PC-3 (cell line): ENCODE measurements at regions not wholly inside any gene's neighbourhood (a gene's known extent, or its start where the extent isn't known, plus 50 kb on each side); places are given as distances from the start of the nearest gene placed in this dataset.

Experiments
- ATAC-seq: fragments of 200-7000 bp; cut with Tn5 transposase; 2 replicates; pipeline ENCODE4 v1.9.1; 2020; ENCODE audit warnings: mild to moderate bottlenecking, moderate library complexity
- BruUV-seq: library from RNA; stranded (reverse); fragments of 400-500 nt; replicated peaks from 2 replicates; lab custom pipeline; 2021; lab: Mats Ljungman, UMichigan
- CTCF ChIA-PET: fragments of 300-600 bp; sonication (Branson Sonifier 250); formaldehyde crosslinking; loops from one replicate; lab custom pipeline; 2022; ENCODE audit warnings: antibody characterized with exemption; lab: Charles Lee
- POLR2A ChIA-PET: fragments of 300-600 bp; sonication (Branson Sonifier 250); formaldehyde crosslinking; loops from one replicate; lab custom pipeline; 2022; ENCODE audit warnings: antibody characterized with exemption; ENCODE audit not compliant: unreplicated experiment; lab: Charles Lee
- DNase-seq: peaks from one replicate; pipeline ENCODE4 v3.0.0-alpha.2; 2015
- H2AFZ ChIP-seq: fragments of 300-600 bp; sonication (generic); 2 replicates; pipeline ENCODE4 v1.6.0; 2016; ENCODE audit warnings: antibody characterized with exemption, low read length
- H3F3A ChIP-seq: fragments of 300-600 bp; sonication (generic); one replicate; pipeline ENCODE4 v1.6.0; 2017; ENCODE audit warnings: antibody characterized with exemption, low read length, control low read depth, mild to moderate bottlenecking; ENCODE audit not compliant: unreplicated experiment
- H3K27ac ChIP-seq: fragments of 300-600 bp; sonication (generic); 2 replicates; pipeline ENCODE4 v1.5.1; 2016; ENCODE audit warnings: mild to moderate bottlenecking, low read length
- H3K27me3 ChIP-seq: fragments of 300-600 bp; sonication (generic); 2 replicates; pipeline ENCODE4 v1.6.1; 2016; ENCODE audit warnings: low read length, mixed read lengths
- H3K36me3 ChIP-seq: fragments of 300-600 bp; sonication (generic); 2 replicates; pipeline ENCODE4 v1.6.1; 2016; ENCODE audit warnings: low read depth, mixed run types, low read length, mixed read lengths
- H3K4me1 ChIP-seq: fragments of 300-600 bp; sonication (generic); 2 replicates; pipeline ENCODE4 v1.5.1; 2016; ENCODE audit warnings: low read length; ENCODE audit not compliant: insufficient read depth
- H3K4me2 ChIP-seq: fragments of 300-600 bp; sonication (generic); 2 replicates; pipeline ENCODE4 v1.6.0; 2016; ENCODE audit warnings: low read length
- H3K4me3 ChIP-seq: fragments of 300-600 bp; sonication (generic); 2 replicates; pipeline ENCODE4 v1.5.1; 2016; ENCODE audit warnings: mild to moderate bottlenecking, low read length, mixed read lengths
- H3K79me2 ChIP-seq: fragments of 300-600 bp; sonication (generic); 2 replicates; pipeline ENCODE4 v1.6.1; 2017; ENCODE audit warnings: low read length, mixed read lengths
- H3K9ac ChIP-seq: fragments of 300-600 bp; sonication (generic); 2 replicates; pipeline ENCODE4 v1.6.0; 2016; ENCODE audit warnings: mild to moderate bottlenecking, low read length
- H3K9me2 ChIP-seq: fragments of 300-600 bp; sonication (generic); replicated peaks from 2 replicates; pipeline ENCODE4 v1.6.1; 2016; ENCODE audit warnings: mixed run types, low read length, mixed read lengths
- H3K9me3 ChIP-seq: fragments of 300-600 bp; sonication (generic); 2 replicates; pipeline ENCODE4 v1.6.1; 2016; ENCODE audit warnings: low read length, mixed read lengths
- H4K20me1 ChIP-seq: fragments of 300-600 bp; sonication (generic); 2 replicates; pipeline ENCODE4 v1.6.1; 2016; ENCODE audit warnings: low read length, mixed read lengths
- CTCF ChIP-seq: fragments of 300-600 bp; sonication (generic); conservative IDR thresholded peaks from 2 replicates; pipeline ENCODE4 v1.5.1; 2017; ENCODE audit warnings: antibody characterized with exemption, low read depth, mild to moderate bottlenecking, low read length
- EZH2 ChIP-seq: fragments of 300-600 bp; sonication (generic); IDR thresholded peaks from one replicate; pipeline ENCODE4 v1.6.1; 2017; ENCODE audit warnings: antibody characterized with exemption, mild to moderate bottlenecking, low read length; ENCODE audit not compliant: unreplicated experiment
- EZH2phosphoT487 ChIP-seq: fragments of 300-600 bp; sonication (generic); IDR thresholded peaks from 2 replicates; pipeline ENCODE4 v1.6.1; 2018; ENCODE audit warnings: mild to moderate bottlenecking, antibody characterized with exemption, low read length, borderline replicate concordance
- intact Hi-C: fragments of 100-400 bp; cut with micrococcal nuclease; formaldehyde crosslinking; loops from 2 replicates; pipeline ENCODE4 v1.9.0; 2023

DNA sequence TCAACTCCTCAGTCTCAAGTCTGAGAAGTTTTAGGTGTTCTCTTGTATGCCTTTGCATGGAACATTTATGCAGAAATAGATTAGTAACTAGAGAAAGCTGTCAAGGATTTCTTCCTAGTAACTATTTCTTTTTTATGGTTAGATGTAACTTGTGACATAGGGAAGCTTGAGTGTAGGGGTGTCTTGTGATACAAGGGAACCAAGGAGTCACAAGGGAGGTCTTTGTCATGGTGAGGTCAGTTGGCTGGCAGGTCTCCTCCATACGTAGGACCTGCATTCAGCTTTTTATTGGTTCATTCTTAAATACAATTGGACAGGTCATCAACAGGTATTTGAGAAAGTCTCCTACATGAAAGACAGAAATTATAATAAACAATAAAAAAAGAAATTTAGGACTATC, 394.0 kb upstream of the CCDC196 start:
- H3K27me3 ChIP-seq, result peaks cover 83% of the 10 kb centered on the region
- no peaks in the 10 kb centered on the region for H3K9me2 ChIP-seq
- H3K4me1 ChIP-seq, result no peaks in the 10 kb centered on the region
- H3K9me3 ChIP-seq, result no peaks in the 10 kb centered on the region
- CTCF ChIA-PET, result no interaction called here
- POLR2A ChIA-PET, result no interaction called here
- H3K27ac ChIP-seq, result no peak overlapping the region
- H3K4me2 ChIP-seq, result no peak overlapping the region
- no peak overlapping the region for H3K9ac ChIP-seq
- no peaks in the 10 kb centered on the region for H3F3A ChIP-seq
- no peaks in the 10 kb centered on the region; the same call in 1 of the 2 replicates for H4K20me1 ChIP-seq
- no TSS peak for BruUV-seq
- DNase-seq (no peak), ATAC-seq (no peak)
- intact Hi-C loops, result no loop called here
- no peak overlapping the region for H3K4me3 ChIP-seq
- H3K36me3 ChIP-seq, result no peaks in the 10 kb centered on the region
- no peak overlapping the region for H2AFZ ChIP-seq
- H3K79me2 ChIP-seq, result no peaks in the 10 kb centered on the region
- TF ChIP-seq EZH2phosphoT487, result no peak
- no peak for TF ChIP-seq EZH2
- TF ChIP-seq CTCF, result no peak

GRCh38 chr14:66092748-66093147, 393.4 kb upstream of the CCDC196 start:
- CTCF ChIA-PET, result no interaction called here

More at GRCh38 chr14:66092748-66093147, 393.4 kb upstream of the CCDC196 start:
- POLR2A ChIA-PET, result no interaction called here
- H4K20me1 ChIP-seq, result no peaks in the 10 kb centered on the region; the same call in 1 of the 2 replicates
- H3K36me3 ChIP-seq, result no peaks in the 10 kb centered on the region
- H3K27me3 ChIP-seq, result peaks cover 84% of the 10 kb centered on the region
- H3F3A ChIP-seq, result no peaks in the 10 kb centered on the region
- BruUV-seq, result no TSS peak
- no peak overlapping the region for H3K4me2 ChIP-seq
- H3K9ac ChIP-seq, result no peak overlapping the region
- no peak for DNase-seq
- no peaks in the 10 kb centered on the region for H3K9me2 ChIP-seq
- no peaks in the 10 kb centered on the region for H3K79me2 ChIP-seq
- ATAC-seq, result no peak
- no peaks in the 10 kb centered on the region for H3K4me1 ChIP-seq
- intact Hi-C loops, result no loop called here
- no peak overlapping the region for H3K27ac ChIP-seq
- H2AFZ ChIP-seq, result no peak overlapping the region
- no peak for TF ChIP-seq EZH2phosphoT487
- TF ChIP-seq EZH2, result no peak
- no peak for TF ChIP-seq CTCF
- H3K9me3 ChIP-seq, result no peaks in the 10 kb centered on the region
- no peak overlapping the region for H3K4me3 ChIP-seq
